Prostate gland (tissue), 2 donors: ENCODE measurements at regions not wholly inside any gene's neighbourhood (a gene's known extent, or its start where the extent isn't known, plus 50 kb on each side); places are given as distances from the start of the nearest gene placed in this dataset.

Source experiments
- POLR2A ChIP-seq: fragments of 450-650 bp; IDR thresholded peaks from one replicate; pipeline ENCODE4 v1.6.1; 2016; ENCODE audit warnings: antibody characterized with exemption, mild to moderate bottlenecking
- POLR2AphosphoS5 ChIP-seq: sonication (generic); formaldehyde crosslinking; IDR thresholded peaks from one replicate; pipeline ENCODE4 v1.6.1; 2017; ENCODE audit warnings: antibody characterized with exemption
- TF ChIP-seq, protein P1 (sequence below), 4 experiments: fragments of 200-600 bp in 2 of 4; fragments of 450-650 bp in 2 of 4; sonication (generic) in 2 of 4; IDR thresholded peaks; 1 replicate in 3 of 4; 2 replicates in 1 of 4; pipeline ENCODE4 v1.5.1; 2016 to 2019; ENCODE audit warnings: antibody characterized with exemption in 4 of 4, mild to moderate bottlenecking in 2 of 4, moderate library complexity in 2 of 4

DNA sequence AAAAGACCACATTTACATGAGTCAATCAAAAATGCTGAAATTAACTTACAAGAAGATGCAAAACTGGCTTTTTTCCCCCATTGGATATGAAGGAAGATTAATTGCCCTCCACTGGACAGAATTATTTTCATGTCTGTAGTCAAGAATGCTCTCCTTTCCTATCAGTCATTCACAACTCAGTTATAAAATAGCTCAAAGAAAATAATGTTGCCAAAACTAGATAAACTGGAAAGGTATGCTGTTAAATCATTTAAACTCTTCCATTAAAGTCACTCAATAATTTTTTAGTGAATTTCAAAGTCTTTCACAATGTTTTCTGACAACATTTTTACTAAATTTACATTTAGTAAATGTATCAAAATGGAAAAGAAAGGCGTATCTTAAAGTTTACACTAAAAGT, 384.5 kb downstream of the HGF start:
- TF ChIP-seq, protein P1, sequence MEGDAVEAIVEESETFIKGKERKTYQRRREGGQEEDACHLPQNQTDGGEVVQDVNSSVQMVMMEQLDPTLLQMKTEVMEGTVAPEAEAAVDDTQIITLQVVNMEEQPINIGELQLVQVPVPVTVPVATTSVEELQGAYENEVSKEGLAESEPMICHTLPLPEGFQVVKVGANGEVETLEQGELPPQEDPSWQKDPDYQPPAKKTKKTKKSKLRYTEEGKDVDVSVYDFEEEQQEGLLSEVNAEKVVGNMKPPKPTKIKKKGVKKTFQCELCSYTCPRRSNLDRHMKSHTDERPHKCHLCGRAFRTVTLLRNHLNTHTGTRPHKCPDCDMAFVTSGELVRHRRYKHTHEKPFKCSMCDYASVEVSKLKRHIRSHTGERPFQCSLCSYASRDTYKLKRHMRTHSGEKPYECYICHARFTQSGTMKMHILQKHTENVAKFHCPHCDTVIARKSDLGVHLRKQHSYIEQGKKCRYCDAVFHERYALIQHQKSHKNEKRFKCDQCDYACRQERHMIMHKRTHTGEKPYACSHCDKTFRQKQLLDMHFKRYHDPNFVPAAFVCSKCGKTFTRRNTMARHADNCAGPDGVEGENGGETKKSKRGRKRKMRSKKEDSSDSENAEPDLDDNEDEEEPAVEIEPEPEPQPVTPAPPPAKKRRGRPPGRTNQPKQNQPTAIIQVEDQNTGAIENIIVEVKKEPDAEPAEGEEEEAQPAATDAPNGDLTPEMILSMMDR (IDR thresholded peaks at IDR 0.05) = no peak
- TF ChIP-seq POLR2A (no peak), POLR2AphosphoS5 (no peak)
